ENCODE measurements at regions not wholly inside any gene's neighbourhood (a gene's known extent, or its start where the extent isn't known, plus 50 kb on each side); places are given as distances from the start of the nearest gene placed in this dataset.

GRCh38 chr9:106283769-106284168 is 579.2 kb upstream of the ZNF462 start:
- H3K36me3 Mint-ChIP-seq (ENCODE audit: insufficient read depth in 1 of 3, low read depth in 3 of 3) = peaks cover 0 to 4% (median 2%) of the 10 kb centered on the region in 3 experiments; a peak in 2 of 7 replicates
- H3K4me3 Mint-ChIP-seq = no peak overlapping the region

More at GRCh38 chr9:106283769-106284168, 579.2 kb upstream of the ZNF462 start:
- H4K5ac ChIP-seq (ENCODE audit: insufficient read length, low read depth, low read length) = no peak overlapping the region
- no CpG with 5 or more reads among the region's 5 CpGs for WGBS (ENCODE audit: extremely low coverage, insufficient read length, low lambda C conversion rate)
- H3K4me1 ChIP-seq (ENCODE audit: insufficient read depth, low read length) = no peaks in the 10 kb centered on the region
- H2AFZ ChIP-seq (ENCODE audit: low read length) = no peak overlapping the region
- no peak overlapping the region for H2BK120ac ChIP-seq (ENCODE audit: low read depth, low read length, poor library complexity, severe bottlenecking)
- no peak for DNase-seq
- H3K79me1 ChIP-seq (ENCODE audit: insufficient read depth, low read depth, low read length, poor library complexity, severe bottlenecking) = no peaks in the 10 kb centered on the region
- H2BK20ac ChIP-seq (ENCODE audit: low read depth, low read length, poor library complexity, severe bottlenecking) = no peak overlapping the region
- H3K27me3 ChIP-seq (ENCODE audit: insufficient read depth, low read length) = no peaks in the 10 kb centered on the region
- H3K18ac ChIP-seq (ENCODE audit: insufficient read length, low read depth, low read length) = no peak overlapping the region
- no peak overlapping the region for H3K56ac ChIP-seq (ENCODE audit: insufficient read length, low read depth, low read length)
- H3K27ac ChIP-seq (ENCODE audit: insufficient read length, low read depth, low read length) = no peak overlapping the region
- TF ChIP-seq, protein P1, sequence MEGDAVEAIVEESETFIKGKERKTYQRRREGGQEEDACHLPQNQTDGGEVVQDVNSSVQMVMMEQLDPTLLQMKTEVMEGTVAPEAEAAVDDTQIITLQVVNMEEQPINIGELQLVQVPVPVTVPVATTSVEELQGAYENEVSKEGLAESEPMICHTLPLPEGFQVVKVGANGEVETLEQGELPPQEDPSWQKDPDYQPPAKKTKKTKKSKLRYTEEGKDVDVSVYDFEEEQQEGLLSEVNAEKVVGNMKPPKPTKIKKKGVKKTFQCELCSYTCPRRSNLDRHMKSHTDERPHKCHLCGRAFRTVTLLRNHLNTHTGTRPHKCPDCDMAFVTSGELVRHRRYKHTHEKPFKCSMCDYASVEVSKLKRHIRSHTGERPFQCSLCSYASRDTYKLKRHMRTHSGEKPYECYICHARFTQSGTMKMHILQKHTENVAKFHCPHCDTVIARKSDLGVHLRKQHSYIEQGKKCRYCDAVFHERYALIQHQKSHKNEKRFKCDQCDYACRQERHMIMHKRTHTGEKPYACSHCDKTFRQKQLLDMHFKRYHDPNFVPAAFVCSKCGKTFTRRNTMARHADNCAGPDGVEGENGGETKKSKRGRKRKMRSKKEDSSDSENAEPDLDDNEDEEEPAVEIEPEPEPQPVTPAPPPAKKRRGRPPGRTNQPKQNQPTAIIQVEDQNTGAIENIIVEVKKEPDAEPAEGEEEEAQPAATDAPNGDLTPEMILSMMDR (conservative IDR thresholded peaks at IDR 0.05) = no peak
- H3K14ac ChIP-seq (ENCODE audit: insufficient read depth, low read length) = no peak overlapping the region
- no peak overlapping the region for H2BK15ac ChIP-seq (ENCODE audit: low read depth, low read length)
- H4K91ac ChIP-seq (ENCODE audit: insufficient read length, low read depth, low read length) = no peak overlapping the region
- Mint-ChIP-seq H3K9me3 (peaks cover 0 to 9% of the 10 kb centered on the region in 2 experiments; a peak in 3 of 5 replicates), H3K4me1 (peaks cover 23 to 25% of the 10 kb centered on the region in 2 experiments), H3K27ac (no peak overlapping the region), H3K27me3 (ENCODE audit: low read depth) (no peaks in the 10 kb centered on the region)
- no peaks in the 10 kb centered on the region for H3K9me3 ChIP-seq (ENCODE audit: control insufficient read depth, low read depth, low read length)
- H3K79me2 ChIP-seq (ENCODE audit: insufficient read depth, low read length) = no peaks in the 10 kb centered on the region
- no peak overlapping the region for H3K4ac ChIP-seq (ENCODE audit: low read depth, low read length)
- H3K4me2 ChIP-seq (ENCODE audit: insufficient read depth, insufficient read length, low read length) = no peak overlapping the region
- H3T11ph ChIP-seq (ENCODE audit: low read length) = no peak overlapping the region
- no peak overlapping the region for H3K9ac ChIP-seq (ENCODE audit: extremely low read depth, insufficient read length, low read length)
- H2BK12ac ChIP-seq (ENCODE audit: insufficient read length, low read depth, low read length) = no peak overlapping the region
- no peak overlapping the region for H2AK5ac ChIP-seq (ENCODE audit: insufficient read length, low read length)
- no peaks in the 10 kb centered on the region for H3K23me2 ChIP-seq (ENCODE audit: insufficient read length, low read depth, low read length, poor library complexity, severe bottlenecking)
- H4K8ac ChIP-seq (replicated peaks; ENCODE audit: insufficient read length, low read depth, low read length) = no peak overlapping the region
- H4K20me1 ChIP-seq (ENCODE audit: control insufficient read depth, insufficient read depth, insufficient read length) = no peaks in the 10 kb centered on the region
- no peak overlapping the region for H2BK5ac ChIP-seq (ENCODE audit: insufficient read length, low read length)
- H3K23ac ChIP-seq (ENCODE audit: insufficient read length, low read depth, low read length) = no peak overlapping the region

Measured in H9 (cell line).